Kidney (tissue), 13 donors: ENCODE measurements at regions not wholly inside any gene's neighbourhood (a gene's known extent, or its start where the extent isn't known, plus 50 kb on each side); places are given as distances from the start of the nearest gene placed in this dataset.

ENCODE experiments used
- DNase-seq, 5 donors: peaks; one replicate each; pipeline ENCODE4 v3.0.0-alpha.2; 2013 to 2020
- FAIRE-seq: peaks from 2 replicates; lab custom pipeline; 2012; peaks lifted over from hg19 to GRCh38; lab: Jason Lieb, UNC
- H3K27ac ChIP-seq, 2 donors: one replicate each; pipeline ENCODE4 v1.7.0; 2013; ENCODE audit warnings: low read depth in 2 of 2, low read length in 2 of 2, inconsistent platforms in 1 of 2
- H3K27me3 ChIP-seq: one replicate; pipeline ENCODE4 v1.7.1; 2013; ENCODE audit warnings: low read length, inconsistent platforms; ENCODE audit not compliant: control insufficient read depth, insufficient read depth
- H3K36me3 ChIP-seq, 3 donors: one replicate each; pipeline versions ENCODE4 v1.7.0 to v1.7.1; 2013; ENCODE audit warnings: low read length in 3 of 3, control low read depth in 1 of 3, inconsistent platforms in 1 of 3; ENCODE audit not compliant: insufficient read depth in 3 of 3, control insufficient read depth in 2 of 3
- H3K4me1 ChIP-seq, 3 donors: one replicate each; pipeline versions ENCODE4 v1.7.0 to v1.7.1; 2013; ENCODE audit warnings: low read length in 3 of 3, inconsistent platforms in 1 of 3, low read depth in 1 of 3; ENCODE audit not compliant: control insufficient read depth in 2 of 3, insufficient read depth in 2 of 3
- H3K4me3 ChIP-seq, 3 donors: one replicate each; pipeline versions ENCODE4 v1.7.0 to v1.8.1; 2013; ENCODE audit warnings: low read length in 3 of 3, control low read depth in 1 of 3, inconsistent platforms in 1 of 3
- H3K9ac ChIP-seq, 3 donors: one replicate each; pipeline versions ENCODE4 v1.7.0 to v1.7.1; 2013; ENCODE audit warnings: low read length in 3 of 3, control low read depth in 1 of 3, inconsistent platforms in 1 of 3
- H3K9me3 ChIP-seq, 3 donors: one replicate each; pipeline versions ENCODE4 v1.7.0 to v1.7.1; 2013; ENCODE audit warnings: low read length in 3 of 3, control low read depth in 1 of 3, inconsistent platforms in 1 of 3; ENCODE audit not compliant: control insufficient read depth in 2 of 3, insufficient read depth in 1 of 3
- CTCF ChIP-seq: IDR thresholded peaks from 3 replicates; pipeline ENCODE4 v1.5.1; 2012; ENCODE audit warnings: mild to moderate bottlenecking, moderate library complexity, borderline replicate concordance; ENCODE audit not compliant: insufficient read depth; ENCODE audit errors: extremely low read depth
- intact Hi-C: fragments of 100-400 bp; cut with DNase I; formaldehyde crosslinking; loops from one replicate; pipeline ENCODE4 v1.11.1; 2022
- donor health status: control.
- donor health status: control.
- donor health status: control.
- donor health status: control.
- donor health status: control.
- donor health status: DM: yes; HTN: yes; CAD: no.
- donor health status: Normal renal cell carcinoma (clear cell type).

- no peak for FAIRE-seq
- no peak overlapping the region for H3K27ac ChIP-seq
- no peak overlapping the region for H3K9ac ChIP-seq
- TF ChIP-seq CTCF: no peak
- no peaks in the 10 kb centered on the region for H3K36me3 ChIP-seq
- no peaks in the 10 kb centered on the region for H3K4me1 ChIP-seq
- intact Hi-C loops: no loop called here
- DNase-seq: no peak
- no peaks in the 10 kb centered on the region for H3K27me3 ChIP-seq
- no peaks in the 10 kb centered on the region for H3K9me3 ChIP-seq
- no peak overlapping the region for H3K4me3 ChIP-seq
Measured at GRCh38 chr20:52593654-52594053, 378.5 kb upstream of the TSHZ2 start.

- Histone ChIP-seq H3K4me3 (no peak overlapping the region), H3K9me3 (no peaks in the 10 kb centered on the region), H3K9ac (no peak overlapping the region), H3K4me1 (no peaks in the 10 kb centered on the region), H3K27me3 (no peaks in the 10 kb centered on the region), H3K27ac (no peak overlapping the region), H3K36me3 (no peaks in the 10 kb centered on the region)
- FAIRE-seq: no peak
- no peak for TF ChIP-seq CTCF
- intact Hi-C loops: no loop called here
- DNase-seq: no peak
Measured at GRCh38 chr20:52592567-52592966, 379.6 kb upstream of the TSHZ2 start.

GRCh38 chr20:52590100-52590499 lies 382.1 kb upstream of the TSHZ2 start:
- TF ChIP-seq CTCF: no peak
- no peak overlapping the region for H3K27ac ChIP-seq
- no peaks in the 10 kb centered on the region for H3K4me1 ChIP-seq
- no peak overlapping the region for H3K4me3 ChIP-seq
- intact Hi-C loops: no loop called here
- no peaks in the 10 kb centered on the region for H3K36me3 ChIP-seq
- H3K27me3 ChIP-seq: no peaks in the 10 kb centered on the region
- DNase-seq (no peak), FAIRE-seq (no peak)
- no peak overlapping the region for H3K9ac ChIP-seq
- H3K9me3 ChIP-seq: no peaks in the 10 kb centered on the region

- no peak overlapping the region for H3K27ac ChIP-seq
- FAIRE-seq (no peak), DNase-seq (no peak)
- H3K9ac ChIP-seq: no peak overlapping the region
- no peaks in the 10 kb centered on the region for H3K9me3 ChIP-seq
- no peak overlapping the region for H3K4me3 ChIP-seq
- H3K27me3 ChIP-seq: no peaks in the 10 kb centered on the region
- intact Hi-C loops: no loop called here
- H3K36me3 ChIP-seq: no peaks in the 10 kb centered on the region
- no peak for TF ChIP-seq CTCF
- H3K4me1 ChIP-seq: no peaks in the 10 kb centered on the region
Measured at GRCh38 chr20:52589251-52589812, 382.8 kb upstream of the TSHZ2 start.
